ENCODE measurements at regions not wholly inside any gene's neighbourhood (a gene's known extent, or its start where the extent isn't known, plus 50 kb on each side); places are given as distances from the start of the nearest gene placed in this dataset.

DNA sequence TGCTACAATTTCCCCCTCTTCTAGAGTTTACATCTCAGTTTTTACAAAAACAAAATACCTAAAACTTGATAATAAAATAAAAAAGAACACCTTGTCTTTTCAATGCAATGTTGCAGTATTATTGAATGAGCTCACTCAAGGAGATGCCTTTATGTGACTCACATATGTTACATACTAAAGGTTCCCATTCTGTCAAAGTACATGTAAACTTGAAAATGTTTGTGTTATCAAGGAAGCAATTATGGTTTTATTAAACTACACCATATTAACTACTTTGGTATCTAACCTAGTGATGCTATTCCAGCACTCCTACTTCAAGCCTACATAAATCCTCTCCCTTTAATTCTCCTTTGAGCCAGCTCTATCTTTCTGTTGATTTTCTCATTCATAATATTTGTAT lies 658.3 kb downstream of the PTPRC start:
- DNase-seq: no peak

DNA sequence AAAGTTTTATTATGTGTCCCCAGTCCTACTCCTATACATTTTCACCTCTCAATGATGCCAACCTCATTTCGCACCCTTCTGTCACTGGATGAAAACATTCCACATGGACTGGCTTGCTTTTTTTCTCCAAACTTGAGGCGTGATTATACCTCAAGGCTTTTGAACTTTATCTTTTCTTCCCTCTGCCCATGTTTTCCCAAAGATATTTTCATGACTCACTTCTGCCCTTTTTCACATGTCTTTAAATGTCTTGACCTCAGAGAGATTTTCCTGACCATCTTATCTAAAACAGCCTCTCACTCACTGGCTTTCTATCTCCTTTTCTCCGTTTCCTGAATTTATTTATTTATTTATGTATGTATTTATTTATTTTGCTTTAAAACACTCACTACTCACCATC lies 659.0 kb downstream of the PTPRC start:
- no peak for DNase-seq

DNA sequence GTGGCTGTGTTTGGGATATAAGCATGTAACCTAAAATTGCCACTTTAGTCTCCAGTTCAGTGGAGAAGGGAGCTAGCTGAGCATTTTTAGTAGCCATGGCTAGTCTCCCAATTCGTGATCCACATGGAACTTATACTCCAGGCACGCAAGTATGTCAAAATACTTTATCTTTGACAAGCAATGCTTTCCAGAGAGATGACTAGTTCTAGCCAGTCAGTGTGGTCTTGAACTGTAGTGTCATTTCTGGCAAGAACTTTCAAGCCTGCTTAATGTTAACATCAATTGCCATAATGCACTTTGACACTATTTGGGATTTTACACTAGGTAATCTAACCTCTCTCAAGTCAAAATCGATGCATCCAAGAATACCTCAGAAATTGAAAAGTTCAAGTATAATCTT lies 660.0 kb downstream of the PTPRC start:
- DNase-seq: no peak

DNA sequence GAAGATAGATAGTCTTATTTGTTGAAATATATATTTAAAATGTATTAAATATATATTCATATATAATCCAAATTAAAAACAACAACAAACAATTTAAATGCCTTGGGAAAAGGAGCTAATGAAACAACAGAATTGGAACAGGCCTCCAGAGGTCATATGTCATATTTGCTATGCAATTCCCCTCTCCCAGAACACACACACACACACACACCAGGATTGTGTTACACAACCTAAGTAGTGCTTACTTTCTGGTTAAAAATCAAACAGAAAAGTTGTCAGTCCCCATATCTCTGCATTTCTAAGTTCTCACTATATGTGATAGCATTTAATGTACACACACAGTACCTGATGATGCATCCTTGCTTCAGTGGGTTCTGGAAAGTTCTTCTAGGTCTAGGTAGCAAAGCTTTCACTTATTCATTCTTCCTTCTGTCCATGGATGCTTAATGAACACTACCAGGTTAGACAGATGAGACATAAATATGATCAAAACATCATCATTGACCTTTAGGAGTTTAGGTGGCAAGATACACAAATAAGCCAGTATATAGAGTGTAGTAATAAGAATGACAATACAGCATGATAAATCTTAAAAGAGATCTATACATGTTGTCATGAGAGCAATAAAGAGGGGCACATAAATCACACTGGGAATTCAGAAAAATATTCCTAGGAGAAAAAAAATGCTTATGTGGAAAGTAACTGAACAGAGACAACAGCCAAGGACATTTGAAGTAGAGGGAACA lies 662.8 kb downstream of the PTPRC start:
- DNase-seq: no peak

DNA sequence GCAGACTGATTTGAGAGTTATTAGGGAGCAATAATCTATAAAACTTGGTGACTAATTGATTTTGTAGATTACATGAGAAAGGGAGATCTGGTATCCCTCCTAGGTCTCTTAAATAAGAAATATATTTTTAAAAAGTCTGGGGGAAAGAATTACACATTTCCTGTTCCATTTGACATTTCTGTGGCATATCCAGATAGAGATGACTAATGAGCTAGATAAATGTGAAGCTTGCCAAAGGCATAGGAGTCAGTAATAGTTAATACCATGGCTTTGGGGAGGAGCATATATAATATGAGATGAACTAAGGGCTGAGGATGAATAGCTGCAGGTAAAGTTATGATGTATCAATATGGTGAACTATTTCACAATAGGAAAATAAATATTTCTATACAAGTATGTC lies 663.7 kb downstream of the PTPRC start:
- DNase-seq: no peak

DNA sequence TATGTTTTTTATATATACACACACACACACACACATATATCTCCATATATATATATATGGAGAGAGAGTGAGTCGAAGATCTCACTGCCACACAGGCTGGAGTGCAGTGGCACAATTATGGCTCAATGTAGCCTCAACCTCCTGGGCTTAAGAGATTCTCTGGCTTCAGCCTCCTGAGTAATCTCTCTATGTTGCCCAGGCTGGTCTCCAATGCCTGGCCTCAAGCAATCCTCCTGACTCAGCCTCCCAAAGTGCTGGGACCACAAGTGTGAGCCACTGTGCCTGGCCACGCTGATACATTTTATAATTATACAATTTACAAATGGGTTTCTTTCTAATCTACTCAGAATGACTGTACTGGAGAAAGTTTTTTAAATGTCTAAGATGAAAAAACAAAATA lies 664.2 kb downstream of the PTPRC start:
- no peak for DNase-seq

DNA sequence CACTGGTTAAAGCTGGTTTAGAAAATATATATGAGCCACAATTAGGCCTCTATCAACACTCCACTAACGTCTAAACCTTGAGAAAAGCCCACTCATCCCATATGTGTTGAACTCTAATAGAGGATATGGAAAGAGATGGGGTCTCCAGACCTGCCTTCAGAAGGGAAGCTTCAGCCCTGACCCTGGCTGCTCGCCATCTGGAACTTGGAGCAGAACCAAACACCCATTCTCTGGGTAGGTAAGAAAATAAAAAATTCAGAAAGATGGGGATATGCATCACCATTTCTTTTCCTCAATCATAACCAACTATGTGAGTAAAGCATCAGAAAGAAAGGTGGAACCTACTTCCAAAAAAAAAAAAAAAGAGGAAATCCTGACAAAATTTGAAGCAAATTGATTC lies 666.2 kb downstream of the PTPRC start:
- DNase-seq: no peak

DNA sequence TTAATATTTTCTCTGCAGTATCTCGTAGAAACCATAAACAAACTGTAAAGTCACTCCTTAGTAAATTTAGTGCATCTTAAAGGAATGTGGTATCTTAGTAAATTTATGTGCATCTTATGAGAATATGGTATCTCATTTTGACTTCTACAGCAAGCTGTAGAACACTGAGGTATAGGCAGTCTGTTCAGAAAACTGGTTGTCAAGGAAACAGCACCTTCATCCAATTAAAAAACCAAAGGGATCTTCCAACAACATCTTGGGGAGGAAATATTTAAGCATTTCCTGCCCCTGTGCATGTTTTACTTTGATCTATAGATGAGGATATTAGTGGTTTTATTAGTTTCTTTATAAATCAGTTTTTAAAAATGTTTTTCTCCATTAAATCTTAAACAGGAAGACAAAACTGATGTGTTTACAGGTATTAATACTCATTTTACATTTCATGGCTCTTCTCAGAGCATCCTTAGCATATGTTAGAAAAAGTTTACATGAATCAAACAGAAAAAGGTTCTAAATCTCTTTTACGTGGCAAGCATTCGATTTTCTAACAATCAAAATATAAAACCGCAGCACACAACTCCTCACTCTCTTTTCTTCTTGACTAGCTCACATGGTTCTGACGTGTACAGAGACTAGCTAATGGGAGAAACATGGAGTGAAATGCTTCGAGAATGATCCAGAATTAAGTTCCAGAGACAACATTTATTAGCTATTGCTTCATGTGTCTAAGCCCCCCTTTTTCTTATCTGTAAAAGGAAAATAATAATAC lies 668.8 kb downstream of the PTPRC start:
- no peak for DNase-seq

DNA sequence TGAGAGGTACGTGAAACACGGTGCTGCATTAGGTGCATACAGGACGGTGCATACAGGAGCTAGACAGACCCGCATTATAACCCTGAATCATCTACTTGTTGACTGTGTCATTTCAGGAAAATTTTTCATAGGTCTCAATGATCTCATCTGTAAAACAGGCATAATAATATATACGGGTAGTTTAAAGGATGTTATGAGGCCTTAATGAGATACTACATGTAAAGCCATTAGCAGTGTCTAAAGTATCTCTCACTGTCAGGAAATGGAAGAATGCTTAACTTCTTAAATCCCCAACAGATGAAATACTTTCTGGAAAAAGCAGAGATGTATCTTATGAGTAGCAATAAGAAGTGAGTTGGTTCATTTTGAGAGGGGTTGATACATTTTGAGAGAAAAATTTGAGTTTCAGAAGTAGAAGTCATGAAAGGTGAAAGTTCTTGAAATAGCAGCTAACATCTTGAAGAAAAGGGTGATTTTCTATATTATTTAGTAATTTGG lies 669.6 kb downstream of the PTPRC start:
- no peak for DNase-seq

DNA sequence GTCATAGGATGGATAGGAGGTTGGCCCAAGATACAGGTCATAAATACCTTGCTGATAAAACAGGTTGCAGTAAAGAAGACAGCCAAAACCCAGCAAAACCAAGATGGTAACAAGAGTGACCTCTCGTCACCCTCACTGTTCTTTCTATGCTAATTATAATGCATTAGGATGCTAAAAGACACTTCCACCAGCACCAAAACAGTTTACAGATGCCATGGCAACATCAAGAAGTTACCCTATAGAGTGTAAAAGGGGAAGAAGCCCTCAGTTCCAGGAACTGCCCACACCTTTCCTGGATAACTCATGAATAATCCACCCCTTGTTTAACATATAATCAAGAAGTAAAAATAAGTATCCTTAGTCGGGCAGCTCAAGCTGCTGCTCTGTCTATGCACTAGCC lies 671.9 kb downstream of the PTPRC start:
- DNase-seq: peak; percentile 11

DNA sequence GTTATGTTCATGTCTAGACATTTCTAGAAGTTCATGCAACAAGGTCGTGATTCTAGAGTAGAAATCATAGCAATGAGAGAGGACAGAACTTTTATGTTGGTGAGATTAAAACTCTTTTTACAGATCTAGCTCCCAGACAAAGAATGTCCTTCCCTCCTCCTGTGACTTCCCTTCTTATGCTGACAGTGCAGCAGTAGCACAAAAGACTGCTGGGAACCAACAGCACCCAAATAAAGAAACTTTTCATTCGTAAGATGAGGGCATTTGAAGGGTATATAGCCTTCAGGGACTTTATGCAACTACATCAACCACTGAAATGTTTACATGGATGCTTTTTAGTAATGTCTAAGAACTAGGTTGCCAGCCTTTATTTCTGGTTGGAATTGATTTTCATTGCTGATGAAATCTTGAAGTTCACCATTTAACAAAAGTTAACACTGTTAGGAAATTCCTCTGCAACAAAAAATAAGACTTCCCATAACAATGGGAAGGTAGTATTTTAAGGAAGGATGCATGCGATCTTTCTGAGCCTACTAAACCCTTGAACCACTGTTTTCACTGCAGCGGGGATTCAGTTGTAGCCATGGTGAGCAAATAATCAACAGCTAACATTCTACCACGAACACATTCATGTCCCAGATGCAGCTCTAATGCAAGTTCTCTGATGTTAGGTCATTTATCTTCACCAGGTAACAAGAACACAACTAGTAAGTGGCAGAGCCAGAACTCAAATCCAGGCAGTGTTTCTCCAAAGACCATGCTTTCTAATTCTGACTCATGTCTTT lies 672.8 kb downstream of the PTPRC start:
- no peak for DNase-seq

DNA sequence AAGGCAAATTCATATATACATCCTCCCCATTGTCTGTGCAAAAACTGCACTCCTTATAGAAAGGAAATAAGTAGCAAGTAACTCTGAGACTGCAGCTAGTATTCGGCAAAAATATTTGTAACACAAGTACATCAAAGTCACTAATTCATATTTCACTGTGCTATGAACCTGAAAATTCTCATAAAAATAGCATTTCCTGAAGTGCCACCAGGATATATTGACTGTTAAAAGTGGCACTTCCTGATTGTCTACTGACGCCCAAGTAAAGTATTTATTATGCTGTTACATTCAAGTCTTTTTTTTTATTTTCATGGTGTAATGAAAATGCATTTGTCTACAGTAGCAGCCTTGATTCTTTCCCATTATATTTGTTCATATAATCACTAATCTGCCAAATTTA lies 673.8 kb downstream of the PTPRC start:
- DNase-seq: no peak

DNA sequence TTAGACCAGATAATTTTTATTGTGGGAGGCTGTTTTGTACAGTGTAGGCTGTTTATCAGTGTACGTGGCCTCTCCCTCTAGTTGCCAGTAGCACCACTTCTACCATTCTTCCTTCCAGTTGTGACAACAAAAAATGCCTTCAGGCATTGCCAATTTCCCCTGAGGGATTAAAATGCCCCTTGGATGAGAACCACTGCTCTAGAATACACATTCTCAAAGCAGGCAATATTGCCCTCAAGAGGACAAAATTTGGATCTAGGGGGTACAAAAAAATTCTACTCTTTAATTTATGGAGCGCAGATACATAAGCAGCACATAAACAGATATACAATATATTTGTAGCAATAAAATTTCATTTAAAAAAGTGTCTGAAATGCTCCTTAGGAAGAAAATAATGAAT lies 674.6 kb downstream of the PTPRC start:
- no peak for DNase-seq

DNA sequence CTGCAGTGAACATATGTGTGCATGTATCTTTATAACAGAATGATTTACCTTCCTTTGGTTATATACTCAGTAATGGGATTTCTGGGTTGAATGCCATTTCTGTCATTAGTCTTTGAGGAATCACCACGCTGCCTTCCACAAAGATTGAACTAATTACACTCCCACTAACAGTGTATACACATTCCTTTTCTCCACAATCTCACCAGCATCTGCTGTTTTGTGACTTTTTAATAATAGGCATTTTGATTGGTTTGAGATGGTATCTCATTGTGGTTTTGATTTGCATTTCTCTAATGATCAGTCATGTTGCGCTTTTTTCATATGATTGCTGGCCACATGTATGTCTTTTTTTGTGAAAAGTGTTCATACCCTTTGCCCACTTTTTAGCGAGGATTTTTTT lies 680.5 kb downstream of the PTPRC start:
- no peak for DNase-seq

DNA sequence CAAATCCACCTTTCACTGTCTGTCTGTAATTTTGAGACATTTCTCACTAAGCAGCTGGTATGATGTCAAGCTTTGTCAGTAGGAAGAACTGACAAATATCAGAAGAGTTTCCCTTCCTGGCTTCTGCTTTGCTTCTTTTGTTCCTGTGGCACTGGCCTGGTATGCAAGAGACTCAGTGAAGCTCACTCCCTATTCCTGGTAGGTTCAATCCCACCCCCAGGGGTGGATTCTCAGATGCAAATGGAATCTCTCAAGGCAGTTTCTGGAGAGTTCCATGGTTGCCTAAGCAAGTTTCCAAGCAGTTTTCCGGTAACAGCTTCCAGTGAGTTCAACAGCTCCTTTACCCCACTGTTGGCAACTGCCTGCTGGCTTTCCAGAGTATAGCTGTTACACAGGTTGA lies 683.4 kb downstream of the PTPRC start:
- no peak for DNase-seq

DNA sequence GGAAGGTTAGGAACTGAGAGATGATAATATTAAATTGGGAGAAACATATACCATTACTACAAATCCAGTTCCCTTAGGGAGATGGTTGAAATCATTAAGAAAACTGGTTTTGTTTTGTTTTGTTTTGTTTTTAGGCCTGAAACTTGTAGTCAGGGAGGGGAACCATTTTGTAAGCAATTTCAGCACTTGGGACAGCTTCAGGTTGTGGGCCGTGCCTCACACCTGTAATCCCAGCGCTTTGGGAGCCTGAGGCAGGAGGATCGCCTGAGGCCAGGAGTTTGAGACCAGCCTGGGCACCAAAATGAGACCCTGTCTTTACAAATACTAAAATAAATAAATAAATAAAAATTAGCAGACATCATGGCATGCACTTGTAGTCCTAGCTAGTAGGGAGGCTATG lies 694.3 kb upstream of the NR5A2 start:
- no peak for DNase-seq

DNA sequence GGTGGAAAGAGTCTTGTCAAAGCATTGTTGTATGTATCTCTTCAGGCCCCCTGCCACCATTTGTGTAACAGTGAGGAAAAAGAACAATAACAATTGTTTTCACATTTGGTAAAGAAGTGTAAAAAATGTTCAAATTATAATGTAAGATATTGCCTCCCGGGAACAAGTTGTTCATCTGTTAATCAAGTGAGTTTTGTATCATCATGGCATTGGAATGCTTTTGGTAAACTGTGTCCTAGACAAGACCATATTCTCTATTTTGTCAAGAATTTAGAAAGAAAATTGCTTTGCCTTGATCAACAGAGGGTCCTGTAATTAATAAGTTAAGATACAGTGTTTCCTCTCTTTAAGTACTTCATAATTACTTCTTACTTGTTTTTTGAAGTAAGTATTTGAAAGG lies 692.0 kb upstream of the NR5A2 start:
- DNase-seq: no peak

DNA sequence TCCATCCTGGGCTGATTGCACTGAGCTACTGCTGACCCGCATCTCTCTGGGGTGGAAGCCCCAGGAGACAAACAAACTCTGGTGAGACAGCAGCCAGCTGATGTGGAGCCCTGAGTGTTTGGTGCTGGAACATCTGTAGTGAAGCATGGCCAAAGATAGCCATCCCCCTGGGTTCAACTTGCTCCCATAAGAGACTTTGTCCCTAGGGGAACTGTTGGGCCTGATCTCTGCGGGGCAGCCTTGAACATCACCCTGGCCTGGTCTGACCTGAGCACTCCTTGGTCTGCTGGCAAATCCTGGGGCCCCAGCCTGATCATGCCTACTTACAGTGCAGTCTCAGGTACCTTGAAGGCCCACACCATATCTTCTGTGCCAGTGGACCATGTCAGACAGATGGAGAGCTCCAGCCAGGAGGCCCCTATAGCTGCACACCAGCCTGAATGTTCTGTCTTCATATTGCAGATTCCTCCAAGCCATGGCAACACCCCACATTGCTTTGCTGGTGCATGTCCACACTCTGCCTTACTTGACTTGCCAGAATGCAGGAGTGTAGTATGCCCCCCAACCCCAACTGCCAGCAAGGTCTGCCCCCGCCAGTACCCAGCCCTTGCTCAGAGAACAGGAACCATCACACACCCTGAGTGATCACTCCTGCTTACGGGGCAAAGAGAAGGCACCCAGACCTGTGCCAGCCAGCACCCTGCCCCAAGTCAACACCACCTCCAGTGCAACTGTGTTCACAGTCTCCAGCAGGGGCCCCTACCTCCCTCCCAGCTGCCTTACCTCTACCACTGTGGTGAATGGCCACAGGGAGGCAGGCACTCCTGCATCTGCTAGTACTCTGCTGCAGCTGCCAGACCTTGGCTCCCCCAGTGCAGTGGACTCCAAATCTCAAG lies 690.5 kb upstream of the NR5A2 start:
- DNase-seq: no peak

DNA sequence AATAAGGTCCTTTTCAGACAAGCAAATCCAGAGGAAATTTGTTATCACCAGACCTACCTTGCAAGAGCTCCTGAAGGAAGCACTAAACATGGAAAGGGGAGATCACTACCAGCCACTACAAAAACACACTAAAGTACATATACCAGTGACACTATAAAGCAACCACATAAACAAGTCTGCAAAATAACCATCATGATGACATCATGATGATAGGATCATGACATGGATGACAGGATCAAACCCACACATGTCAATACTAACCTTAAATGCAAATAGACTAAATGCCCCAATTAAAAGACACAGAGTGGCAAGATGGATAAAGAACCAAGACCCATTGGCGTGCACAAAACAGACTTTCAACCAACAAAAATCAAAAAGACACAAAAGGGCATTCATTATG lies 688.8 kb upstream of the NR5A2 start:
- no peak for DNase-seq

DNA sequence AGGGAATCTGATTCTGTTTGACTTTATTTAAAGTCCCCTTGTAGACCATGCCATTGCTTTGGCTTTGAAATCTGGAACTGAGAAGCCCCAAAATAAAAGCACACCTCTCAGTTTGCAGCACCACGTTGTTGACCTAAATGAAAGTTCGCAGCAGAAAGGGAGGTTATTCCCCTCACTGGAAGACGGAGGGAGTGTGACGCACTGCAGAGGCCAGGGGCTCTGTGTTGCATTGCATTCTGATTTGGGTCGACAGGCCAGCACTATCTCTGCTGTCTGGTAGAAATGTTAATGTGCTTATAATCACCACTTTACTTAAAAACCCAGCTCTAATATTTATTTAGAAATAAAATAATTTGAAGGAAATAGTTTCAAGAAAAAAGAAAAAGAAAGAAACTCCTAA lies 675.2 kb upstream of the NR5A2 start:
- DNase-seq: no peak

DNA sequence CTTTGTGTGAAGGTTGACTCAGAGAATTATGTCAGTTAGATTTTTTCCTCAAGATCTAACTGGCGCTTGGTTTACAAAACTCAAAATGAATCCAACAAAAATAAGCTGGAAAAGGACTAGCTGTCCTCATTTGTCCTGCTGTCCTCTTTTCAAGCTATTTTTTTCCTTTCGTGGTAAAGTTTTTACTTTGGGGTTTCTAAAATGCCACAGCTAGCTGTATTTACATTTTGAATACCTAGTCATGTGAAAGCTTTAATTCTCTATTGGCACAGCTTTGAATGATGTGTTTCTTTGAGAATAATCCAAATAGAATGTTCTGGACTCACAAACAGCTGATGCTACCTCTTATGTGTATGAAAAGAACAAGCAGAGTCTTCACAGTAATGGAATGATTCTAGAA lies 673.6 kb upstream of the NR5A2 start:
- DNase-seq: no peak

DNA sequence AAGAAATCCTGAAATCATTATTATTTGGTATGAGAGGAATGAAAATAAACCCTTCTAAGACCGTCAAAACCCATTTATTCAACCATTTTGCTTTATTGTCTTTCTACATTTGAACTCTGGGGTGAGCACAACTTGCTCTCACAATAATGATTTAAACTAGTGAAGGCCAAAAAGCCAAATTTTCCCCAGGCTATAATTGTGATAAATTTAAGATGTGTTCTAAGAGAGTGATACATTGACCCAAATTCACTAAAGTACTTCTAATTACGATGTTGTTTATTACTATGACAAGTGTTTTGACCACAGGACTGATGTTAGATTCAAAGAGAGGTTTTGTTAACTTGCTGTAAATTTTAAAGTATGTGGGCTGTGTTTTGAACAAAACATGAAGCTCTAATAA lies 670.9 kb upstream of the NR5A2 start:
- DNase-seq: no peak

DNA sequence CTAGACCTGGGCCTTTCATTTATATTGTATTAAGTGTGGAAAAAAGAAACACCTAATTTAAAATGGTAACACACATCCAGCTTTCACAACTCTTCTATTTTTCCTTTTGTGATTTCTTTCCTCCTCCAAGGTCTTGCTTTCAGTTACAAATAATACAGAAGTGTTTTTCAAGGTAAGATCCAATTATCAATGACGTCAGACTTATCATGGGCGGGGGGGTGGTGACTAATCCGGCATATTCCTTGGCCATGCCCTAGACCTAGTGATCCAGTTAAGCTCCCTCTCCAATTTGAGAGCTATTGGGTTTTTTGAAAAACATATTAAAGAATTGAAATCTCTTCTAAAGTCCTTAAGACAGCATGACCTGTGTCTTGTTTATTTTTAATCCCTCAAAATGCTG lies 669.9 kb upstream of the NR5A2 start:
- DNase-seq: no peak

Measured in MV-4-11 (cell line).